ENCODE measurements at regions not wholly inside any gene's neighbourhood (a gene's known extent, or its start where the extent isn't known, plus 50 kb on each side); places are given as distances from the start of the nearest gene placed in this dataset.

- TF ChIP-seq RELB (IDR thresholded peaks at IDR 0.05; ENCODE audit: low read depth) (no peak), FOXK2 (IDR thresholded peaks at IDR 0.05) (no peak), EZH2 (IDR thresholded peaks at IDR 0.05; ENCODE audit: borderline replicate concordance, control insufficient read depth, low read depth, low read length) (no peak)
Observed at GRCh38 chr15:91782221-91782620, 71.3 kb upstream of the SLCO3A1 start (continued).

- DNase-seq (ENCODE audit: low read depth, low spot score) (no peak), ATAC-seq (no peak), FAIRE-seq (no peak)
- no peaks in the 10 kb centered on the region for H4K20me1 ChIP-seq (ENCODE audit: control insufficient read depth, insufficient read depth)
- no peak overlapping the region for H3K27ac ChIP-seq (ENCODE audit: control insufficient read depth, insufficient read depth)
- H3K27me3 ChIP-seq (replicated peaks in 1 of 2; ENCODE audit: control insufficient read depth in 2 of 2, insufficient read depth in 2 of 2, low read length in 1 of 2) = peaks cover 0 to 2% of the 10 kb centered on the region in 2 experiments; a peak in 2 of 4 replicates
- CTCF ChIA-PET = interaction anchor here (1.6 kb wide), 1 partner anchor 193 kb away, joined by 3 read pairs; no protein-coding TSS in a partner anchor
- H3K36me3 ChIP-seq (ENCODE audit: control insufficient read depth in 2 of 2, insufficient read depth in 2 of 2, low read length in 1 of 2) = no peaks in the 10 kb centered on the region
- H3K79me2 ChIP-seq (ENCODE audit: control insufficient read depth, insufficient read depth, low read length) = no peaks in the 10 kb centered on the region
- no peak overlapping the region for H2AFZ ChIP-seq (ENCODE audit: control insufficient read depth, low read depth, low read length)
- no peak overlapping the region for H3K4me3 ChIP-seq
- RAD21 ChIA-PET (ENCODE audit: unreplicated experiment) = no interaction called here
- no peak overlapping the region for H3K4me2 ChIP-seq (ENCODE audit: control insufficient read depth, insufficient read depth)
- POLR2A ChIA-PET = no interaction called here
- intact Hi-C loops (cut with micrococcal nuclease; ENCODE audit: unreplicated experiment) = no loop called here
- SMC1A ChIA-PET (ENCODE audit: uncharacterized antibody, unreplicated experiment) = no interaction called here
- in situ Hi-C loops (cut with MboI) = no loop called here
- H3K9me3 ChIP-seq (replicated peaks; ENCODE audit: control insufficient read depth, insufficient read depth, low read length) = no peaks in the 10 kb centered on the region
- TF ChIP-seq RB1 (IDR thresholded peaks at IDR 0.05; ENCODE audit: borderline replicate concordance) = no peak
- no peak for TF ChIP-seq PKNOX1 (IDR thresholded peaks at IDR 0.05)
- TF ChIP-seq HDAC6 (IDR thresholded peaks at IDR 0.05; ENCODE audit: unreplicated experiment) = no peak
- no peak for TF ChIP-seq POU2F2 (IDR thresholded peaks at IDR 0.05; ENCODE audit: borderline replicate concordance, low read depth, low read length)
- no peak for TF ChIP-seq BHLHE40 (IDR thresholded peaks at IDR 0.05; ENCODE audit: borderline replicate concordance in 1 of 2, low read depth in 2 of 2, low read length in 1 of 2)
- no peak for TF ChIP-seq YBX1 (IDR thresholded peaks at IDR 0.05)
- no peak for TF ChIP-seq NFXL1 (IDR thresholded peaks at IDR 0.05; ENCODE audit: borderline replicate concordance)
- TF ChIP-seq SRF (IDR thresholded peaks at IDR 0.05; ENCODE audit: low read depth in 2 of 2, low read length in 2 of 2) = no peak
- no peak for TF ChIP-seq NFYB (IDR thresholded peaks at IDR 0.05; ENCODE audit: insufficient read depth, low read depth, low read length)
- no peak for TF ChIP-seq IRF3 (IDR thresholded peaks at IDR 0.05)
- no peak for TF ChIP-seq EED (IDR thresholded peaks at IDR 0.05; ENCODE audit: low read depth)
- TF ChIP-seq NRF1 (conservative IDR thresholded peaks at IDR 0.05; ENCODE audit: low read depth, low read length) = no peak
- no peak for TF ChIP-seq TCF12 (IDR thresholded peaks at IDR 0.05; ENCODE audit: low read depth, low read length)
- no peak for TF ChIP-seq MAX (IDR thresholded peaks at IDR 0.05; ENCODE audit: low read depth, low read length)
- BruUV-seq (replicated peaks) = no TSS peak
- WGBS (ENCODE audit: insufficient coverage, insufficient replicate concordance, low lambda C conversion rate, missing lambda C conversion rate) = 80% methylated on average over 3 of the region's 3 CpGs
- H3K9ac ChIP-seq (ENCODE audit: control insufficient read depth, insufficient read depth, low read length) = no peak overlapping the region
- H3K4me1 ChIP-seq (ENCODE audit: control insufficient read depth, insufficient read depth, low read length) = no peaks in the 10 kb centered on the region
Observed at GRCh38 chr15:91783008-91783407, 70.5 kb upstream of the SLCO3A1 start.
